GM18870 (cell line): ENCODE measurements at regions not wholly inside any gene's neighbourhood (a gene's known extent, or its start where the extent isn't known, plus 50 kb on each side); places are given as distances from the start of the nearest gene placed in this dataset.
A peak's percentile ranks its signal among the peaks of the same experiment; 100 is the strongest.

Experiments
- ATAC-seq: cut with Tn5 transposase; IDR thresholded peaks from one replicate; pipeline ENCODE4 v1.9.1; 2021; ENCODE audit warnings: moderate library complexity; ENCODE audit not compliant: unreplicated experiment

GRCh38 chr10:60728056-60728455, 50.2 kb upstream of the CDK1 start:
- ATAC-seq, result no peak

- ATAC-seq, result no peak
These were observed 52.0 kb upstream of the CDK1 start for GRCh38 chr10:60726257-60726656.

GRCh38 chr10:60722623-60723022, 55.7 kb upstream of the CDK1 start:
- ATAC-seq, result no peak

- no peak for ATAC-seq
These were observed 58.6 kb upstream of the CDK1 start for GRCh38 chr10:60719721-60720120.

- ATAC-seq, result no peak
These were observed 59.4 kb upstream of the CDK1 start for GRCh38 chr10:60718886-60719285.

- peak; percentile 76 for ATAC-seq
These were observed 60.4 kb upstream of the CDK1 start for GRCh38 chr10:60717852-60718251.

- no peak for ATAC-seq
These were observed 64.0 kb upstream of the CDK1 start for GRCh38 chr10:60714233-60714632.

- no peak for ATAC-seq
These were observed 66.8 kb upstream of the CDK1 start for GRCh38 chr10:60711496-60711895.

GRCh38 chr10:60710041-60710440, 68.2 kb upstream of the CDK1 start:
- no peak for ATAC-seq

- ATAC-seq, result no peak
These were observed 69.6 kb upstream of the CDK1 start for GRCh38 chr10:60708666-60709065.

GRCh38 chr10:60707841-60708240, 70.4 kb upstream of the CDK1 start:
- ATAC-seq, result no peak

GRCh38 chr10:60706146-60706545, 72.1 kb upstream of the CDK1 start:
- no peak for ATAC-seq

- no peak for ATAC-seq
These were observed 72.9 kb upstream of the CDK1 start for GRCh38 chr10:60705376-60705775.

GRCh38 chr10:60704471-60704870, 73.8 kb upstream of the CDK1 start:
- ATAC-seq, result no peak

- no peak for ATAC-seq
These were observed 74.8 kb upstream of the CDK1 start for GRCh38 chr10:60703266-60704041.

- no peak for ATAC-seq
These were observed 90.6 kb upstream of the CDK1 start for GRCh38 chr10:60687679-60688078.

GRCh38 chr10:60684091-60684490, 94.2 kb upstream of the CDK1 start:
- no peak for ATAC-seq

- no peak for ATAC-seq
These were observed 97.2 kb upstream of the CDK1 start for GRCh38 chr10:60681103-60681502.

GRCh38 chr10:60679388-60679990, 98.8 kb upstream of the CDK1 start:
- ATAC-seq, result no peak

- no peak for ATAC-seq
These were observed 99.3 kb upstream of the CDK1 start for GRCh38 chr10:60678978-60679377.

- no peak for ATAC-seq
These were observed 100.6 kb upstream of the CDK1 start for GRCh38 chr10:60677531-60678129.

- no peak for ATAC-seq
These were observed 103.0 kb upstream of the CDK1 start for GRCh38 chr10:60675236-60675635.
